Ascending aorta (tissue), 2 donors: ENCODE measurements at regions not wholly inside any gene's neighbourhood (a gene's known extent, or its start where the extent isn't known, plus 50 kb on each side); places are given as distances from the start of the nearest gene placed in this dataset.

Experiments used
- DNase-seq, 2 donors: peaks; one replicate each; pipeline ENCODE4 v3.0.0-alpha.2; 2019; ENCODE audit warnings: low spot score in 2 of 2
- H3K27ac ChIP-seq, 2 donors: fragments of 200-600 bp; sonication (generic); one replicate each; pipeline ENCODE4 v1.5.1; 2016 to 2017; ENCODE audit warnings: mild to moderate bottlenecking in 1 of 2
- H3K27me3 ChIP-seq: fragments of 200-600 bp; sonication (generic); one replicate; pipeline ENCODE4 v1.5.1; 2017
- H3K36me3 ChIP-seq, 2 donors: fragments of 200-600 bp; sonication (generic); one replicate each; pipeline ENCODE4 v1.5.1; 2016
- H3K4me1 ChIP-seq, 2 donors: fragments of 200-600 bp; sonication (generic); one replicate each; pipeline ENCODE4 v1.5.1; 2016 to 2017; ENCODE audit warnings: mild to moderate bottlenecking in 1 of 2
- H3K4me3 ChIP-seq, 2 donors: fragments of 200-600 bp; sonication (generic); one replicate each; pipeline ENCODE4 v1.5.1; 2016 to 2017; ENCODE audit warnings: mild to moderate bottlenecking in 1 of 2
- H3K9me3 ChIP-seq, 2 donors: fragments of 200-600 bp; sonication (generic); one replicate each; pipeline ENCODE4 v1.5.1; 2016
- CTCF ChIP-seq, 3 experiments: fragments of 200-600 bp in 2 of 3; fragments of 450-650 bp in 1 of 3; sonication (generic) in 2 of 3; IDR thresholded peaks; one replicate each; pipeline ENCODE4 v1.5.1; 2016 to 2019; ENCODE audit warnings: antibody characterized with exemption in 3 of 3, mild to moderate bottlenecking in 1 of 3, moderate library complexity in 1 of 3
- intact Hi-C: fragments of 100-400 bp; cut with DNase I; formaldehyde crosslinking; loops from one replicate; pipeline ENCODE4 v1.15.1; 2023

- DNase-seq: no peak
- TF ChIP-seq CTCF (IDR thresholded peaks at IDR 0.05): no peak
- Histone ChIP-seq H3K27me3 (no peaks in the 10 kb centered on the region), H3K4me1 (no peaks in the 10 kb centered on the region), H3K27ac (no peak overlapping the region), H3K9me3 (no peaks in the 10 kb centered on the region), H3K36me3 (no peaks in the 10 kb centered on the region), H3K4me3 (no peak overlapping the region)
- intact Hi-C loops: no loop called here
Measured at GRCh38 chr1:58045094-58045705, 501.3 kb downstream of the OMA1 start.

GRCh38 chr1:58041621-58042020 is 504.9 kb downstream of the OMA1 start:
- intact Hi-C loops: no loop called here
- TF ChIP-seq CTCF (IDR thresholded peaks at IDR 0.05): no peak
- no peak overlapping the region for H3K4me3 ChIP-seq
- no peaks in the 10 kb centered on the region for H3K36me3 ChIP-seq
- no peaks in the 10 kb centered on the region for H3K27me3 ChIP-seq
- H3K9me3 ChIP-seq: no peaks in the 10 kb centered on the region
- DNase-seq: no peak
- no peaks in the 10 kb centered on the region for H3K4me1 ChIP-seq
- no peak overlapping the region for H3K27ac ChIP-seq

GRCh38 chr1:58038574-58038973 is 508.0 kb downstream of the OMA1 start:
- TF ChIP-seq CTCF (IDR thresholded peaks at IDR 0.05): no peak
- H3K9me3 ChIP-seq: no peaks in the 10 kb centered on the region
- no peaks in the 10 kb centered on the region for H3K4me1 ChIP-seq
- no peaks in the 10 kb centered on the region for H3K27me3 ChIP-seq
- DNase-seq: no peak
- intact Hi-C loops: no loop called here
- H3K27ac ChIP-seq: no peak overlapping the region
- H3K4me3 ChIP-seq: no peak overlapping the region
- H3K36me3 ChIP-seq: no peaks in the 10 kb centered on the region

GRCh38 chr1:58035523-58035922 is 511.0 kb downstream of the OMA1 start:
- Histone ChIP-seq H3K4me1 (no peaks in the 10 kb centered on the region), H3K9me3 (no peaks in the 10 kb centered on the region), H3K27me3 (no peaks in the 10 kb centered on the region), H3K4me3 (no peak overlapping the region), H3K36me3 (no peaks in the 10 kb centered on the region), H3K27ac (no peak overlapping the region)
- intact Hi-C loops: no loop called here
- no peak for DNase-seq
- TF ChIP-seq CTCF (IDR thresholded peaks at IDR 0.05): no peak

GRCh38 chr1:58033311-58033710 is 513.2 kb downstream of the OMA1 start:
- Histone ChIP-seq H3K27me3 (no peaks in the 10 kb centered on the region), H3K9me3 (no peaks in the 10 kb centered on the region), H3K4me3 (no peak overlapping the region), H3K27ac (no peak overlapping the region), H3K4me1 (no peaks in the 10 kb centered on the region), H3K36me3 (no peaks in the 10 kb centered on the region)
- no peak for DNase-seq
- no peak for TF ChIP-seq CTCF (IDR thresholded peaks at IDR 0.05)
- intact Hi-C loops: no loop called here

- no peak for TF ChIP-seq CTCF (IDR thresholded peaks at IDR 0.05)
- intact Hi-C loops: no loop called here
- DNase-seq: no peak
- H3K27ac ChIP-seq: no peak overlapping the region
- no peaks in the 10 kb centered on the region for H3K9me3 ChIP-seq
- H3K36me3 ChIP-seq: no peaks in the 10 kb centered on the region
- H3K27me3 ChIP-seq: no peaks in the 10 kb centered on the region
- H3K4me1 ChIP-seq: no peaks in the 10 kb centered on the region
- H3K4me3 ChIP-seq: no peak overlapping the region
Measured at GRCh38 chr1:58032611-58033073, 513.9 kb downstream of the OMA1 start.
